ENCODE measurements at regions not wholly inside any gene's neighbourhood (a gene's known extent, or its start where the extent isn't known, plus 50 kb on each side); places are given as distances from the start of the nearest gene placed in this dataset.

GRCh38 chr21:32965129-32965680, 60.5 kb upstream of the OLIG2 start:
- TF ChIP-seq CTCF (IDR thresholded peaks at IDR 0.05) (no peak), POLR2A (IDR thresholded peaks at IDR 0.05) (no peak)

Data from right lobe of liver (tissue), 4 donors.